OCI-LY1 (cell line): ENCODE measurements at regions not wholly inside any gene's neighbourhood (a gene's known extent, or its start where the extent isn't known, plus 50 kb on each side); places are given as distances from the start of the nearest gene placed in this dataset.

Experiments used
- EZH2 ChIP-seq: fragments of 200-600 bp; sonication (generic), shearing (Covaris generic); IDR thresholded peaks from 2 replicates; pipeline ENCODE4 v1.8.0; 2017; ENCODE audit warnings: borderline replicate concordance, mixed run types, mild to moderate bottlenecking, antibody characterized with exemption, low read length, moderate library complexity, mixed read lengths
- TF ChIP-seq, protein P1 (sequence below): fragments of 200-600 bp; sonication (generic), shearing (Covaris generic); IDR thresholded peaks from 2 replicates; pipeline ENCODE4 v1.5.1; 2017; ENCODE audit warnings: mild to moderate bottlenecking, antibody characterized with exemption, low read length, moderate library complexity, mixed read lengths

DNA sequence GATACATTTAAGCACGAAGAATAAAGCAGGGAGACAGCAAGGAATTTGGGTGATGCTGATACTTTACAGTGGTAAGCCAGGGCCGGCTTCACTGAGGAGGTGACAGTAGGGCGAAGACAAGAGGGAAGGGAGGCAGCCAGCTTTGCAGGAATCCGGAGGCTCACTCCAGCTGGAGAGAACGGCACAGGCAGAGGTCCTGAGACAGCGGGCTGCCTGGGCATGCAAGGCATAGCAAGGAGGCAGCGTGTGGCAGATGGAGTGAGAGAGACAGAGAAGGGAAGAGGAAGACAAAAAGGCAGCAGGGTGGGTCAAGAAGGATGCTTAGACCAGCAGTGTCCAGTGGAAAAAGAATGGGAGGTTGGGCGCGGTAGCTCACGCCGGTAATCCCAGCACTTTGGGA is 83.2 kb upstream of the WASF3 start:
- TF ChIP-seq, protein P1, sequence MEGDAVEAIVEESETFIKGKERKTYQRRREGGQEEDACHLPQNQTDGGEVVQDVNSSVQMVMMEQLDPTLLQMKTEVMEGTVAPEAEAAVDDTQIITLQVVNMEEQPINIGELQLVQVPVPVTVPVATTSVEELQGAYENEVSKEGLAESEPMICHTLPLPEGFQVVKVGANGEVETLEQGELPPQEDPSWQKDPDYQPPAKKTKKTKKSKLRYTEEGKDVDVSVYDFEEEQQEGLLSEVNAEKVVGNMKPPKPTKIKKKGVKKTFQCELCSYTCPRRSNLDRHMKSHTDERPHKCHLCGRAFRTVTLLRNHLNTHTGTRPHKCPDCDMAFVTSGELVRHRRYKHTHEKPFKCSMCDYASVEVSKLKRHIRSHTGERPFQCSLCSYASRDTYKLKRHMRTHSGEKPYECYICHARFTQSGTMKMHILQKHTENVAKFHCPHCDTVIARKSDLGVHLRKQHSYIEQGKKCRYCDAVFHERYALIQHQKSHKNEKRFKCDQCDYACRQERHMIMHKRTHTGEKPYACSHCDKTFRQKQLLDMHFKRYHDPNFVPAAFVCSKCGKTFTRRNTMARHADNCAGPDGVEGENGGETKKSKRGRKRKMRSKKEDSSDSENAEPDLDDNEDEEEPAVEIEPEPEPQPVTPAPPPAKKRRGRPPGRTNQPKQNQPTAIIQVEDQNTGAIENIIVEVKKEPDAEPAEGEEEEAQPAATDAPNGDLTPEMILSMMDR = no peak
- TF ChIP-seq EZH2 = no peak
